ENCODE measurements at regions not wholly inside any gene's neighbourhood (a gene's known extent, or its start where the extent isn't known, plus 50 kb on each side); places are given as distances from the start of the nearest gene placed in this dataset.

DNA sequence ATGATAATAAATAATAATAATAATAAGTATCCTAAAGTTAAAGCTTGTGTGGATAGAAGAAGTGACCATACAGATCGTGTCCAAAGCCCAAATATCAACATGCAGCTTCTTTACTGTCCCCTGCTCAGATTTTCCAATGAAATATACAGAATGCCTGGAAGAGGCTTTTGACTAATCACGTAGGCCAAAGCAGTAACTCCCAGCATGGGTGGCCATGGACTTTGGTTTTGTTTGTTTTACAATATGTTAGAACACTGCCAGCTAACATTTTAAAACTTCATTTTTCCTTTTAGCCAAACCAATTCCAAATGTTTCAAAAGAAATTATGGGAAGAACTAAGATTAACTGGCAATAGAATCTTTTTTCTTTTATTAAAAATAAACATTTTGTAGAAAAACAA lies 400.0 kb upstream of the FLRT2 start:
- Histone ChIP-seq H3K27ac (ENCODE audit: low read depth in 1 of 2, low read length in 2 of 2) (no peak overlapping the region), H4K20me1 (ENCODE audit: insufficient read depth, low read length) (no peaks in the 10 kb centered on the region), H3K27me3 (ENCODE audit: control insufficient read depth in 2 of 2, insufficient read depth in 2 of 2, low read length in 2 of 2) (no peaks in the 10 kb centered on the region), H3K4me1 (ENCODE audit: control insufficient read depth in 1 of 2, insufficient read depth in 2 of 2, low read length in 2 of 2) (no peaks in the 10 kb centered on the region), H3K4me2 (replicated peaks; ENCODE audit: extremely low read depth, low read length, poor library complexity, severe bottlenecking) (no peak overlapping the region), H3K4me3 (replicated peaks in 1 of 3; ENCODE audit: low read depth in 2 of 3, low read length in 3 of 3) (no peak overlapping the region), H3K36me3 (replicated peaks in 1 of 2; ENCODE audit: control insufficient read depth in 1 of 2, insufficient read depth in 2 of 2, low read length in 2 of 2) (no peaks in the 10 kb centered on the region), H3K79me2 (ENCODE audit: insufficient read depth, low read length) (no peaks in the 10 kb centered on the region), H2AFZ (ENCODE audit: insufficient read depth, low read depth, low read length, poor library complexity, severe bottlenecking) (no peak overlapping the region), H3K9ac (ENCODE audit: insufficient read depth, low read length, poor library complexity, severe bottlenecking) (no peak overlapping the region), H3K9me3 (replicated peaks in 1 of 2; ENCODE audit: control insufficient read depth in 1 of 2, insufficient read depth in 1 of 2, low read length in 2 of 2) (peaks cover 5 to 13% of the 10 kb centered on the region in 2 donors)
- Mint-ChIP-seq H3K27me3 (ENCODE audit: low read depth in 3 of 3) (no peaks in the 10 kb centered on the region), H3K27ac (no peak overlapping the region), H3K4me1 (no peaks in the 10 kb centered on the region), H3K4me3 (no peak overlapping the region), H3K9me3 (peaks cover 0 to 6% (median 2%) of the 10 kb centered on the region in 7 donors), H3K36me3 (no peaks in the 10 kb centered on the region)
- no CpG with 5 or more reads among the region's 2 CpGs for WGBS (ENCODE audit: insufficient coverage)
- TF ChIP-seq, protein P1, sequence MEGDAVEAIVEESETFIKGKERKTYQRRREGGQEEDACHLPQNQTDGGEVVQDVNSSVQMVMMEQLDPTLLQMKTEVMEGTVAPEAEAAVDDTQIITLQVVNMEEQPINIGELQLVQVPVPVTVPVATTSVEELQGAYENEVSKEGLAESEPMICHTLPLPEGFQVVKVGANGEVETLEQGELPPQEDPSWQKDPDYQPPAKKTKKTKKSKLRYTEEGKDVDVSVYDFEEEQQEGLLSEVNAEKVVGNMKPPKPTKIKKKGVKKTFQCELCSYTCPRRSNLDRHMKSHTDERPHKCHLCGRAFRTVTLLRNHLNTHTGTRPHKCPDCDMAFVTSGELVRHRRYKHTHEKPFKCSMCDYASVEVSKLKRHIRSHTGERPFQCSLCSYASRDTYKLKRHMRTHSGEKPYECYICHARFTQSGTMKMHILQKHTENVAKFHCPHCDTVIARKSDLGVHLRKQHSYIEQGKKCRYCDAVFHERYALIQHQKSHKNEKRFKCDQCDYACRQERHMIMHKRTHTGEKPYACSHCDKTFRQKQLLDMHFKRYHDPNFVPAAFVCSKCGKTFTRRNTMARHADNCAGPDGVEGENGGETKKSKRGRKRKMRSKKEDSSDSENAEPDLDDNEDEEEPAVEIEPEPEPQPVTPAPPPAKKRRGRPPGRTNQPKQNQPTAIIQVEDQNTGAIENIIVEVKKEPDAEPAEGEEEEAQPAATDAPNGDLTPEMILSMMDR (IDR thresholded peaks at IDR 0.05): no peak
- intact Hi-C loops (cut with micrococcal nuclease): no loop called here
- no peak for DNase-seq

DNA sequence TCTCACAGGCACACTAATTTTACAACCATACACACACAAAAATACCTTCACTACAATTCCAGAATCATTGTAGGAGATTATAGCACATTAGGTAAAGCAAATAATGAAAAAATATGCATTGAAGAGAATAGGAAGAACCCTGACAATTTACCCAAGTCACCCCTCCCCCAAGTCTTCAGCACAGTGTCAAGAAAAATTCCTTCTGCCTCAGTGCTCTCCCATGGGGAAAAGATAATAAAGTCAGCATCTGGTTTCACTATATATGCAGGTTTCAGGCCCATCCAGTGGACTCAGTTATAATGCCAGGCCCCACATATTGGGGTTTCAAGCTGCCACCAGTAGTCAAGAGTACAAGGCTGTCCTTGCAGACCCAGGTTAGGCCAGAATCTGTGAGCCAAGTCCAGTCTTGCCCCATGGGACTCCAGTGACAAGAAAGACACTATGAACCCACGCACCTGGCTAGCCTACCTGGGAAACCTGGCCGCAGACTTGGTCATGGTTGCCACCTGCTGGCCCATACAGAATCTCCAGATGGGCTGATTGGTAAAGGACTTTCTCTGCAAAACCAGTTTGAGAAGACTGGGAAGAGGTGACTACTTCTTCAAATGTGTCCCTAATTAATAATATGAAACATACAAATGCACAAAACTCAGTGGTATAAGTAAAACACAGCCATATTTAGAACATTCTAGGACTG lies 398.6 kb upstream of the FLRT2 start:
- intact Hi-C loops (cut with micrococcal nuclease): no loop called here

More for the DNA sequence above, 398.6 kb upstream of the FLRT2 start:
- TF ChIP-seq, protein P1 (IDR thresholded peaks at IDR 0.05): no peak
- Histone ChIP-seq H3K9me3 (replicated peaks in 1 of 2; ENCODE audit: control insufficient read depth in 1 of 2, insufficient read depth in 1 of 2, low read length in 2 of 2) (peaks cover 5 to 13% of the 10 kb centered on the region in 2 donors), H3K9ac (ENCODE audit: insufficient read depth, low read length, poor library complexity, severe bottlenecking) (no peak overlapping the region), H2AFZ (ENCODE audit: insufficient read depth, low read depth, low read length, poor library complexity, severe bottlenecking) (no peak overlapping the region), H3K27me3 (ENCODE audit: control insufficient read depth in 2 of 2, insufficient read depth in 2 of 2, low read length in 2 of 2) (no peaks in the 10 kb centered on the region), H3K27ac (ENCODE audit: low read depth in 1 of 2, low read length in 2 of 2) (no peak overlapping the region), H3K4me3 (replicated peaks in 1 of 3; ENCODE audit: low read depth in 2 of 3, low read length in 3 of 3) (no peak overlapping the region), H3K79me2 (ENCODE audit: insufficient read depth, low read length) (no peaks in the 10 kb centered on the region), H3K36me3 (replicated peaks in 1 of 2; ENCODE audit: control insufficient read depth in 1 of 2, insufficient read depth in 2 of 2, low read length in 2 of 2) (no peaks in the 10 kb centered on the region), H4K20me1 (ENCODE audit: insufficient read depth, low read length) (no peaks in the 10 kb centered on the region), H3K4me2 (replicated peaks; ENCODE audit: extremely low read depth, low read length, poor library complexity, severe bottlenecking) (no peak overlapping the region), H3K4me1 (ENCODE audit: control insufficient read depth in 1 of 2, insufficient read depth in 2 of 2, low read length in 2 of 2) (no peaks in the 10 kb centered on the region)
- H3K27ac Mint-ChIP-seq: no peak overlapping the region
- no peak for DNase-seq
- no peak overlapping the region for H3K4me3 Mint-ChIP-seq
- WGBS (ENCODE audit: insufficient coverage): 80% methylated on average over 2 of the region's 2 CpGs
- peaks cover 0 to 6% (median 2%) of the 10 kb centered on the region in 7 donors for H3K9me3 Mint-ChIP-seq
- H3K27me3 Mint-ChIP-seq (ENCODE audit: low read depth in 3 of 3): no peaks in the 10 kb centered on the region
- no peaks in the 10 kb centered on the region for H3K4me1 Mint-ChIP-seq
- H3K36me3 Mint-ChIP-seq: no peaks in the 10 kb centered on the region

Data from CD14-positive monocyte (primary cell).